Liver (tissue), 8 donors: ENCODE measurements at regions not wholly inside any gene's neighbourhood (a gene's known extent, or its start where the extent isn't known, plus 50 kb on each side); places are given as distances from the start of the nearest gene placed in this dataset.

Experiments used
- DNase-seq: peaks from one replicate; pipeline ENCODE4 v3.0.0-alpha.2; 2017; ENCODE audit warnings: low spot score
- H3K27ac ChIP-seq, 2 donors: one replicate each; pipeline ENCODE4 v1.7.0; 2013; ENCODE audit warnings: inconsistent platforms in 2 of 2, low read length in 2 of 2, control low read depth in 1 of 2, low read depth in 1 of 2, mild to moderate bottlenecking in 1 of 2
- H3K27me3 ChIP-seq, 4 donors: one replicate each; pipeline versions ENCODE4 v1.6.1 to v1.7.0; 2013; ENCODE audit warnings: low read length in 3 of 4, inconsistent platforms in 1 of 4, mild to moderate bottlenecking in 1 of 4, moderate library complexity in 1 of 4; ENCODE audit not compliant: control insufficient read depth in 4 of 4, insufficient read depth in 4 of 4
- H3K36me3 ChIP-seq, 4 donors: one replicate each; pipeline versions ENCODE4 v1.6.1 to v1.7.0; 2013; ENCODE audit warnings: low read length in 3 of 4, mild to moderate bottlenecking in 3 of 4, low read depth in 1 of 4, moderate library complexity in 1 of 4; ENCODE audit not compliant: control insufficient read depth in 4 of 4, insufficient read depth in 3 of 4
- H3K4me1 ChIP-seq, 4 donors: one replicate each; pipeline versions ENCODE4 v1.6.1 to v1.7.0; 2013; ENCODE audit warnings: low read length in 3 of 4, mild to moderate bottlenecking in 3 of 4, moderate library complexity in 1 of 4; ENCODE audit not compliant: control insufficient read depth in 4 of 4, insufficient read depth in 4 of 4
- H3K4me3 ChIP-seq, 3 donors: one replicate each; pipeline versions ENCODE4 v1.6.1 to v1.7.0; 2013; ENCODE audit warnings: low read length in 3 of 3, control low read depth in 1 of 3, low read depth in 1 of 3, mild to moderate bottlenecking in 1 of 3
- H3K9ac ChIP-seq, 2 donors: one replicate each; pipeline ENCODE4 v1.7.0; 2013; ENCODE audit warnings: low read length in 2 of 2, mild to moderate bottlenecking in 2 of 2, moderate library complexity in 2 of 2, control low read depth in 1 of 2, low read depth in 1 of 2
- H3K9me3 ChIP-seq, 4 donors: one replicate each; pipeline versions ENCODE4 v1.6.1 to v1.7.0; 2013; ENCODE audit warnings: low read length in 3 of 4; ENCODE audit not compliant: control insufficient read depth in 4 of 4
- CTCF ChIP-seq: fragments of 150-350 bp; IDR thresholded peaks from 2 replicates; pipeline ENCODE4 v1.5.1; 2017; ENCODE audit warnings: improper control_type of control experiment, low read depth, low read length; ENCODE audit not compliant: missing input control
- EGR1 ChIP-seq, 2 donors: IDR thresholded peaks; 2 replicates each; pipeline ENCODE4 v1.6.1; 2016 to 2018; ENCODE audit warnings: antibody characterized with exemption in 2 of 2, low read depth in 2 of 2
- GABPA ChIP-seq, 2 donors: IDR thresholded peaks in 1 of 2; conservative IDR thresholded peaks in 1 of 2; 2 replicates each; pipeline ENCODE4 v1.6.1; 2016; ENCODE audit warnings: antibody characterized with exemption in 2 of 2, mild to moderate bottlenecking in 1 of 2, moderate library complexity in 1 of 2
- HNF4G ChIP-seq: IDR thresholded peaks from 2 replicates; pipeline ENCODE4 v1.6.1; 2016; ENCODE audit warnings: antibody characterized with exemption
- JUND ChIP-seq, 2 donors: IDR thresholded peaks; 2 replicates each; pipeline ENCODE4 v1.6.1; 2016; ENCODE audit warnings: antibody characterized with exemption in 2 of 2
- MAX ChIP-seq: IDR thresholded peaks from 2 replicates; pipeline ENCODE4 v1.6.1; 2016; ENCODE audit warnings: antibody characterized with exemption
- NR2F2 ChIP-seq: IDR thresholded peaks from 2 replicates; pipeline ENCODE4 v1.6.1; 2016; ENCODE audit warnings: antibody characterized with exemption
- RAD21 ChIP-seq, 2 donors: IDR thresholded peaks; 2 replicates each; pipeline ENCODE4 v1.6.1; 2016; ENCODE audit warnings: antibody characterized with exemption in 2 of 2, mild to moderate bottlenecking in 2 of 2
- REST ChIP-seq: IDR thresholded peaks from 2 replicates; pipeline ENCODE4 v1.6.1; 2016; ENCODE audit warnings: antibody characterized with exemption, mild to moderate bottlenecking
- RXRA ChIP-seq, 2 donors: IDR thresholded peaks; 2 replicates each; pipeline ENCODE4 v1.6.1; 2017 to 2018; ENCODE audit warnings: antibody characterized with exemption in 2 of 2, mild to moderate bottlenecking in 1 of 2
- SP1 ChIP-seq: IDR thresholded peaks from 2 replicates; pipeline ENCODE4 v1.6.1; 2018; ENCODE audit warnings: antibody characterized with exemption, mild to moderate bottlenecking
- YY1 ChIP-seq: IDR thresholded peaks from 2 replicates; pipeline ENCODE4 v1.6.1; 2016; ENCODE audit warnings: antibody characterized with exemption, mild to moderate bottlenecking
- ZBTB33 ChIP-seq: IDR thresholded peaks from 2 replicates; pipeline ENCODE4 v1.6.1; 2016; ENCODE audit warnings: antibody characterized with exemption
- WGBS: extraction: QIAGEN DNeasy Blood & Tissue Kit; methylation state at CpG from one replicate; pipeline ENCODE4 v1.1.7; 2013; 5-methylcytosine and 5-hydroxymethylcytosine counted together
- donor health status: healthy.
- donor health status: healthy.
- donor health status: healthy.
- donor health status: healthy.
- donor health status: healthy.

GRCh38 chr2:57962861-57963260 is 83.7 kb upstream of the VRK2 start:
- Histone ChIP-seq H3K4me3 (no peak overlapping the region), H3K27me3 (no peaks in the 10 kb centered on the region), H3K9ac (no peak overlapping the region), H3K36me3 (no peaks in the 10 kb centered on the region), H3K4me1 (no peaks in the 10 kb centered on the region), H3K27ac (no peak overlapping the region), H3K9me3 (no peaks in the 10 kb centered on the region)
- no peak for DNase-seq
- WGBS = 87% methylated on average over 3 of the region's 3 CpGs
- TF ChIP-seq YY1 (no peak), NR2F2 (no peak), RAD21 (IDR thresholded peaks at IDR 0.05) (no peak), RXRA (IDR thresholded peaks at IDR 0.05) (no peak), SP1 (no peak), EGR1 (IDR thresholded peaks at IDR 0.05; ENCODE audit: low read depth in 2 of 2) (no peak), HNF4G (no peak), JUND (IDR thresholded peaks at IDR 0.05) (no peak), GABPA (IDR thresholded peaks at IDR 0.05 in 1 of 2, conservative IDR thresholded peaks at IDR 0.05 in 1 of 2) (no peak), ZBTB33 (no peak)

- no peak for DNase-seq
- no peaks in the 10 kb centered on the region for H3K36me3 ChIP-seq
- WGBS = 98% methylated on average over 1 of the region's 1 CpG
Observed at GRCh38 chr2:57965219-57965618, 81.4 kb upstream of the VRK2 start.

More at GRCh38 chr2:57965219-57965618, 81.4 kb upstream of the VRK2 start:
- Histone ChIP-seq H3K4me3 (no peak overlapping the region), H3K9ac (no peak overlapping the region), H3K27ac (no peak overlapping the region), H3K27me3 (no peaks in the 10 kb centered on the region), H3K9me3 (no peaks in the 10 kb centered on the region), H3K4me1 (no peaks in the 10 kb centered on the region)
- TF ChIP-seq RAD21 (IDR thresholded peaks at IDR 0.05) (no peak), REST (no peak), MAX (no peak), CTCF (no peak), SP1 (no peak), RXRA (IDR thresholded peaks at IDR 0.05) (no peak)
